Left lung (tissue), 4 donors: ENCODE measurements at regions not wholly inside any gene's neighbourhood (a gene's known extent, or its start where the extent isn't known, plus 50 kb on each side); places are given as distances from the start of the nearest gene placed in this dataset.

Experiments used
- ATAC-seq: fragments of 200-7000 bp; cut with Tn5 transposase; one replicate; pipeline ENCODE4 v1.9.1; 2020; ENCODE audit warnings: moderate library complexity
- DNase-seq, 4 donors: peaks; one replicate each; pipeline ENCODE4 v3.0.0-alpha.2; 2013 to 2020
- H3K27ac ChIP-seq, 2 donors: fragments of 200-600 bp; sonication (generic) in 1 of 2; one replicate each; pipeline versions ENCODE4 v1.5.0 to v1.8.0; 2020 to 2021
- H3K27me3 ChIP-seq, 2 donors: fragments of 200-600 bp; sonication (generic) in 1 of 2; one replicate each; pipeline versions ENCODE4 v1.5.0 to v1.8.0; 2020 to 2021
- H3K36me3 ChIP-seq, 2 donors: fragments of 200-600 bp; sonication (generic) in 1 of 2; one replicate each; pipeline versions ENCODE4 v1.5.0 to v1.8.0; 2020 to 2021
- H3K4me1 ChIP-seq, 2 donors: fragments of 200-600 bp; one replicate each; pipeline ENCODE4 v1.8.0; 2021
- H3K4me3 ChIP-seq, 2 donors: fragments of 200-600 bp; sonication (generic) in 1 of 2; one replicate each; pipeline versions ENCODE4 v1.5.0 to v1.8.0; 2020 to 2021; ENCODE audit warnings: mild to moderate bottlenecking in 1 of 2
- H3K9me3 ChIP-seq, 2 donors: fragments of 200-600 bp; sonication (generic) in 1 of 2; one replicate each; pipeline versions ENCODE4 v1.5.0 to v1.8.0; 2020 to 2021
- CTCF ChIP-seq, 2 donors: fragments of 200-600 bp; sonication (generic) in 1 of 2; IDR thresholded peaks; one replicate each; pipeline versions ENCODE4 v1.5.0 to v1.8.0; 2021; ENCODE audit warnings: antibody characterized with exemption in 2 of 2
- intact Hi-C, 2 donors: fragments of 100-400 bp; cut with DNase I; formaldehyde crosslinking; loops; one replicate each; pipeline versions ENCODE4 v1.11.2 to v1.14.2; 2022
- donor health status: DM: no; HTN: yes; CAD: no.
- donor health status: DM: no; HTN: no; CAD: no.

GRCh38 chr12:91370086-91370868 lies 187.7 kb upstream of the DCN start:
- no peak for TF ChIP-seq CTCF (IDR thresholded peaks at IDR 0.05)
- Histone ChIP-seq H3K4me1 (no peaks in the 10 kb centered on the region), H3K27ac (no peak overlapping the region), H3K4me3 (no peak overlapping the region), H3K9me3 (no peaks in the 10 kb centered on the region), H3K36me3 (no peaks in the 10 kb centered on the region), H3K27me3 (no peaks in the 10 kb centered on the region)
- intact Hi-C loops, result no loop called here
- DNase-seq (no peak), ATAC-seq (no peak)

GRCh38 chr12:91368613-91369012 lies 186.0 kb upstream of the DCN start:
- Histone ChIP-seq H3K4me3 (no peak overlapping the region), H3K27me3 (no peaks in the 10 kb centered on the region), H3K4me1 (no peaks in the 10 kb centered on the region), H3K9me3 (no peaks in the 10 kb centered on the region), H3K27ac (no peak overlapping the region), H3K36me3 (no peaks in the 10 kb centered on the region)
- DNase-seq, result no peak
- intact Hi-C loops, result no loop called here
- ATAC-seq, result no peak
- no peak for TF ChIP-seq CTCF (IDR thresholded peaks at IDR 0.05)

- Histone ChIP-seq H3K4me1 (no peaks in the 10 kb centered on the region), H3K9me3 (no peaks in the 10 kb centered on the region), H3K4me3 (no peak overlapping the region), H3K36me3 (no peaks in the 10 kb centered on the region), H3K27me3 (no peaks in the 10 kb centered on the region), H3K27ac (no peak overlapping the region)
- ATAC-seq, result peak; percentile 37
- intact Hi-C loops, result no loop called here
- DNase-seq, result no peak
- peak in 1 of 2 donors; percentile 40 for TF ChIP-seq CTCF (IDR thresholded peaks at IDR 0.05)
Observed at GRCh38 chr12:91367234-91367849, 184.7 kb upstream of the DCN start.

GRCh38 chr12:91364471-91365184 lies 182.0 kb upstream of the DCN start:
- Histone ChIP-seq H3K4me1 (no peaks in the 10 kb centered on the region), H3K4me3 (no peak overlapping the region), H3K9me3 (no peaks in the 10 kb centered on the region), H3K27me3 (no peaks in the 10 kb centered on the region), H3K27ac (no peak overlapping the region), H3K36me3 (no peaks in the 10 kb centered on the region)
- no peak for TF ChIP-seq CTCF (IDR thresholded peaks at IDR 0.05)
- intact Hi-C loops, result no loop called here
- no peak for ATAC-seq
- DNase-seq, result no peak

- TF ChIP-seq CTCF (IDR thresholded peaks at IDR 0.05), result peak; percentile 42 to 75
- Histone ChIP-seq H3K27me3 (no peaks in the 10 kb centered on the region), H3K27ac (no peak overlapping the region), H3K9me3 (no peaks in the 10 kb centered on the region), H3K4me3 (no peak overlapping the region), H3K4me1 (peaks cover 0 to 3% of the 10 kb centered on the region in 2 donors), H3K36me3 (no peaks in the 10 kb centered on the region)
- ATAC-seq (peak; percentile 68), DNase-seq (peak in 2 of 4 donors; percentile 53 to 69)
- intact Hi-C loops, result no loop called here
Observed at GRCh38 chr12:91361864-91362263, 179.2 kb upstream of the DCN start.
